ENCODE measurements at regions not wholly inside any gene's neighbourhood (a gene's known extent, or its start where the extent isn't known, plus 50 kb on each side); places are given as distances from the start of the nearest gene placed in this dataset.

DNA sequence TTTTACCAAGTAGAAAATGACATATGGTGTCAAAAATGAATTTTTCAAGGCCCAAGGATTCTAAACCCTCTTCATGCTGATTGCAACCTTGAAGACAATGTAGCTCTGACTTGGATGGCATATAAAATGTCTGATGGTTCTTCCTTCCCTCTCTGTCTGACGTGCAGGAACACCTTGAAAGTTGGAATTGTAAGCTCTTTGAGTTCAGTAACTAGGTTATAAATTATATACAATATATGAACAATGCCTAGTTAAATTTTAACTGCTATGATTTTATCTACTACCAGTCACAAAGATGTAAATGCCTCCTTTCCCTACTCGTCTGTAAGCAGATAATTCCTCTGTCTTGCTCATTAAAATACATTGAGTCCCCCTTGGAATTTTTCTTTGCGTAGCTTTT lies 89.5 kb upstream of the TMEM17 start:
- no peak for FAIRE-seq

DNA sequence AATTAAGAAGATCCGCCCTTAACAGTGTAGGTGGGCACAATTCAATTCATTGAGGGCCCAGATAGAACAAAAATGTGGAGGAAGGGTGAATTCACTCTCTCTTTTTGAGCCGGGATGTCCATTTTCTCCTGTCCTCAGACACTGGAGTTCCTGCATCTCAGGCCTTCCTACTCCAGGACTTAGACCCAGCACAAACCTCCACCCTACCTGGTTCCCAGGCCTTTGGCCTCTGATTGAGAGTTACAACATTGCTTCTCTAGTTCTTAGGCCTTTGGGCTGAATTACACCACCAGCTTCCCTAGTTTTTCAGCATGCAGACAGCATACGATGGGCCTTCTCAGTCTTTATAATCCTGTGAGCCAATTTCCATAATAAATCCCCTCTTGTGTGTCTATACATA lies 87.8 kb upstream of the TMEM17 start:
- no peak for FAIRE-seq

DNA sequence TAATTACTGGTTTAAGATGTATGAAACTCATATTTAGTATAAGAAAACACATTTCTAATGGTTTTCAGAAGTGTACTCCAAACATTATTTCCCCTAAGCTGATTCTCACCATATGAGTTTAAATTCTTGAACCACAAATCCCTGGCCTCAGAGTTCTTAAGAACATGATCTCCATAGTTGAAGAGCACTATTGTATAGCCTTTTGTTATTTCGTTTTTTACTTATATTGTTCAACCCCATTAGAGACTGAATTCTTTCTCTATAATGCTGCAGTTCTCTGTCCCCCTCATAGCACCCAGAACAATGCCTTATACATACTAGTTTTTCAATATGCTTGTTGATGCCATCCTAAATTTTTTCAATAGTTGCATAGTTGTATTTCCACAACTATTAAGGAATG lies 85.5 kb upstream of the TMEM17 start:
- FAIRE-seq, result no peak

DNA sequence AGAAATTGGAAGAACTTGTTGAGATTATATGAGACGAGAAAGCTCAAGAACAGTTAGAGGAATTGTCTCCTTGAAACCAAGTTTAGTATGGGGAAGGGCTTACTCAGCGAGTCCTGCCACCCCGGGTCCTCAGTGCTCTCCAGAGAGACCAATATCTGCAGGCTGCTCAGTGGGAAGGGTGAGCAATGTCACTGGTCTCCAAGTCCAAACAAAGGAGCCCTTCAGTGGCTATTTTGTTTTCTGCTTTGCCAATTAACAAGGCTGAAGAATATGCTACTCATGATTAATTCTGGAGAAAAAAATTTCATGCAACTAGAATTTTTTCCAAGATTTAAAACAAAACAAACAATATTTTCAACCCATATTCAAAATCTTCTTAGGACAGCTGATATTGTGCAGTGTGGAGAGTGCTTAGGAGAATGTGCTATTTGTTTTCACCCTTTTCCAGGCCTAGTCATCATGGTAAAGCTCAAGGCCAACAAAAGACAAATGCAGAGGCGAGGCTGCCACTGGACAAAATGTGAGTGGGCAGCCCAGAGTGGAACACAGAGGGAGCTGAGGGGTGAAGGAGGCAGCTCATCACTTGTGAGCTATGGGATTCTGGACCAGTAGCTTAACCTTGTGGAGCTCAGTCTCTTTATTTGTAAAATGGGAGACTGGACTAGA lies 83.8 kb upstream of the TMEM17 start:
- FAIRE-seq, result no peak

DNA sequence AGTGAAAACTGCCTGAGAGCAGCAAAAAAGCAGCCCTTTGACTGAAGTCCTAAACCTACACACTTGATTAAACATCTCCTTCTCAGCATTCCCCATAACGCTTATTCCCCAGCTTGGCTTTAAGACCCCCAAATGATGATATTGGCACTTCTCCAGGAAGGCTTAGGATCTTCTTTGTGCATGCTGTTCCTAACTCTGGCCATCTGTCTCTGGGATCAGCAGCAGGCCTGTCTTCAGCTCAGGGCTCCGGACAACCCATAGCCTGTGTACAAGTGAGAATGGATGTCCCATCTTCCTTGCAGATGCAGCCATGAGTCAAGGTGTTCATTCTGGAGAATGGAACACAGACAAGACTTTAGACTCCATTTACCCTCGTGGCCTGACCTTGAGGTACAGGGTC lies 81.6 kb upstream of the TMEM17 start:
- FAIRE-seq, result no peak

DNA sequence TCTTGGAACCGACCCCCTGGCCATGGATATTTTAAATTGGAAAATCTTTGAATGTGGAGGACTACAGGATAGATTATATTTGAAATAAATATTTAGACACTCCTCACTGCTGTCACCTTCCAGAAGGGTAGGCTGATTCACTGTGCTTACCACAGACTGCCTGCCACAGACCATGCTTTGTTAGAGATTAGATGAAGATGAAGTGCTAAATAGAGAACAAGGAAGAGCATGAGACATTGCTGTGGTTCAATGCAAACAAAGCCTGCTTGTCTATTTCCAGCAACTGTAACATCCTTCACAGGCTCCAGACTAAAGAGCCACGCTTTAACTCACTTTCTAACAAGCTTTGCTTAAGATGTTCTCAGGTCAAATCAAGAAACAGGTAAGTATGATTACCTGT lies 81.0 kb upstream of the TMEM17 start:
- no peak for FAIRE-seq

DNA sequence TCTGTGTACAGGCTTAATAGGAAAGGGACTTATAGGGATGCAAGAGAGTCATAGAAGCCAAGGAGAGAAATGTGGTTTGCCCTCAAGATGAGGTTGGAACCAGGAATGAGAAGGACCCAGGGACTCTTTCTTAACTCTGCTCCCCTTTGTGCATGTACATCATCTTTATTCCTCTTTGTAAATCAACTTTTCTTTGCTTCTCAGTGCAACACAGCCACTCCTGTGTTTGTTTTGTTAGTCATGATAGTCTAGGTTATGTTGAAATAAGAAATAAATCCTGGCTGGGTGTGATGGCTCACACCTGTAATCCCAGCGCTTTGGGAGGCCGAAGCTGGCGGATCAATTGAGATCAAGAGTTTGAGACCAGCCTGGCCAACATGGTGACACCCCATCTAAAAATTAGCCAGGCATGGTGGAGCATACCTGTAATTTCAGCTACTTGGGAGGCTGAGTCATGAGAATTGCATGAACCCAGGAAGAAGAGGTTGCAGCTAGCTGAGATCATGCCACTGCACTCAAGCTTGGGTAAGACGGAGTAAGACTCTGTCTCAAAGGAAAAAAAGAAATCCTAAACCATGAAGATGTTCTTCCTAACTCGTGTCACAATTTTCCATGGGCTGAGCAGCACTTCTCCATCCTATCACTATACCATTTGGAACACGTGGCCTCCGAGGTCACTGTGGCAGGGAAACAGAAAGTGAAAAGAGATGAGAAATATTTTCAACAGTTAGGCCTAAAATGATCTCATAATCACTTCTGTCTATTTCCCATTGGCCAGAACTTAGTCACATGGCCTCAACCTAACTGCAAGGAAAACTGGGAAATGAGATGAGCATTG lies 73.0 kb upstream of the TMEM17 start:
- FAIRE-seq, result no peak

DNA sequence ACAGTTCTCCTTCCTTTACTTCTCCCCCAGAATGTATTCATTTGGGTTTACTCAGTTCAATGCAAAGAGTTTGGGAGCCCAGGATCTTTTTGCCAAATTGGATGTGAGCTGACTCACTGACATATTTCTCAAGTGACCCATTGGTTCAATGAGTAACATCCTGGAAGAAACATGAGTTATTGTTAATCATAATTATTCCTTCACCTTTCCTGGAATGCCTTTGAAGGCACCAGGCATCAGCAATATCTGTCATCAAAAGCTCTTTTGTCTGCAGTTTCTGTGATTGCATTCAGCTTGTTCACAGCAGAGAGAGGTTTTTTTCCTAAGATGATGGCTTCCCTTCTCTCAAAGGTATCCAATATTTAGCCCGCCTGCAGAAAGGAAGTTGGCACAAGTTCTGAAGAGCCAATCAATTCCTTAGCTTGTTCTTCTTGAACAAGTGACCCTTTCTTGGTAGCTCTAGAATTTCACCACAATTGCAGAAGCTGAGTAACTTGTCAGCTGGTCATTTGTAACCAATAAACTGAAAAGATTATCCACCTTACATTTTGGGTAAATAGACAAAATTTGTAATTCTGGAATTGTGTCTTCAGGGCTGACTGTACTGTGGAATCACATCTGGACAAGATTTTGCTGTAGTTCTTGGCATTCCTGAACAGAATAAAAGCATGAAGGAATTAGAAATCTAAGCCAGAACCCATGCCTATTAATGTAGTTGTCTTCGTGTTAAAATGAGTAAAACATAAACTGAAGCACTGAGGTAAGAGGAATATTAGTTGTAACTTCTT lies 72.2 kb upstream of the TMEM17 start:
- no peak for FAIRE-seq

DNA sequence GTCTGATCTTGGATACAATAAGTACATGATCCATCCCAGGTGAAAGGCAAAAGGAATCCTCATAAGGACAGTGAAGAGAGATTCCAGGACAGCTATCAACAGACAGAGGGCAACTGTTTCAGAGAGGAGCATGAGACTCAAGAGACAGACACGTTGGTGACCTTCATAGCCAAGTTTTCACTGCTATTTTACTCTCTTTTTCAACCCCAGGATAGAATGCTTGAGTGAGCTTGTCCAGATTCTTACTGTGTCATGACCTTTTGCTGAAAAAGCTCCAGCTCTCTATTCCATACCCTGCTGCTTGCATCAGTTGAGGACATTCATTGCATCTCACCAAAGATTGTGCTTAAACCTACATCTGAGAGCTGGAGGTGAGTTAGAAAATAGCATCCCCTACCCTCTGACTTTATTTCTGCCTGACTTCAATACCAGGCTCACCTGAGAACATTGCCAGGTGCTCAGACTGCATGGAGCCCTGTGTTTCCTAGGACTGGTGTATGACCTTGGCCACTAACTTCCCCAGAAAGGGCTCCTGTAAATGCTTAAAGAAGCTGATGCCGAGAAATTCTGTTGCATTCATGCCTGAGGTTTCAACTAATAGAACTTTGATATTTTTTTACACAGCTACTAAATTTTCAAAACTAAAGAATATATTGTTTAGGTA lies 70.4 kb upstream of the TMEM17 start:
- no peak for FAIRE-seq

DNA sequence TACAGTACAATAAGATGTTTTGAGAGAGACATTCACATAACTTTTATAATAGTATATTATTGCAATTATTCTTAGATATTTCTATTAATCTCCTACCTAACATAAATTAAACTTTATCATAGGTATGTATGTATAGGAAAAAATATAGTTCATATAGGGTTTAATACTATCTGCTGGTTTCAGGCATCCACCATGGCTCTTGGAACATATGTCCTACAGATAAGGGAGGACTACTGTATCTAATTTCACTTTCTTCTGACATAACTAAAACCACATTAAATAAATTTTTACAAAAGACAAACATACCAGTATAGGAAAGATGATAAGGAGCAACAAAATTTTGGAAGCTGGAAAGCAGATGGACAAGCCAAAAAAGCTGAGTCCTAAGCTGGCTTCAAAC lies 67.9 kb upstream of the TMEM17 start:
- no peak for FAIRE-seq

DNA sequence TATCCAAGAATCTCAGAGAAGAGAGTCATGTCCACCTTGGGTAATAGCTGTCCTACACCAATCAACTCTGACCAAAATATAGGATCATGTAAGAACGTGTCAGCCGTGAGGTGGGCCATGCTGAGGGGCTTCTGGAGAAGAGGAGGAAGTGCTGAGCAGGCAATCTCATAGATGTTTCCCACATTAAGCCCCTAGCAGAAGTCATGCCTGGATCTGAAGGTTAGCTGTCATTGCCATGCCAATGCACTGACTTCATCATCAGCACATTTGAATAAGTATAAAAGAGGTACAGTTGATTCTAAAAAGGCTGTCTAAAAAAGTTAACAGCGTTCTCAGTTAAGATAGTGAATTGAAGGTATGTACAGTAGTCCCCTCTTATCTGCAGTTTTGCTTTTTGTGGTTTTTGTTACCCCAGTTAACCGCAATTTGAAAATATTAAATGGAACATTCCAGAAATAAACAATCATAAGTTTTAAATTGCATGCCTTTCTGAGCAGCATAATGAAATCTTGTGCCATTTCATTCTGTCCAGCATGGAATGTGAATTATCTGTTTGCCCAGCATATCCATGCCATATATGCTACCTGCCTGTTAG lies 67.2 kb upstream of the TMEM17 start:
- FAIRE-seq, result no peak

DNA sequence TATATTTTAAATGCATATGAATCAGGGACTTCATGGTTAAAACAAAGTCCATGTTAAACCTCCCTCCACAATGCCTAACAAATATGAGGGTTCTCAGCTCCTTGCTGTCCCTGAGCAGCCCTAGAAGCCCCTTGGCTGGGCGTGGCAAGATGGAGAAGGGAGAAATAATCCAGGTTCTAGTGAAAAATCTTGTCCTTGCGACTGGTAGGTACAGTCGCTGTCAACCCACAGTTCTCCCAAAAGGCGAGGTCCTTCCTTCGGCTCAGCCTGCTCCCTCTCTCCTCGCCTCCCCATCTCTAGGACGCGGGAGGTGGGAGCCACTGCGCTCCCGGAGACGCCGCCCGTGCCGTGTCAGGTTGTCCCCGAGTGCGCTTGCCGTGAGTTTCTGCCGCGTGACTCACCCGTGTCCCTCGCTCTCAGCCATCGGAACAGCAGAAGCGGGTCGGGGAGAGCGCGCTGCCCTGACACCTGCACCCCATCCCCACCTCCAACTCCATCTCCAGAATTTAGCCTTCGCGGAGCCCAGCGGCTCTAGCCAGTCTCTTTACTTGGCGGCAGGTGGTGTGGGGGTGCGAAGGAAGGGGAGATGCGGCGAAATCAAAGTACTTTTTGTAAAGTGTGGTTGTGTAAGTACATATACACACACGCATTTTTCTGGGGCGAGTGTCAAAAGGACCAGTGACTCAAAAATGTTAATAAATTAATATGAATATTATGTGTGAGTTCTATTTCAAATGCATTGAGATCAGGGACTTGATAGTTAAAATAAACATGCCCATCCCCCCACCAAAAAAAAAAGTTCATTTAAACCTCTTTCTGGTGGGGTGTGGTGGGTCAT lies 65.1 kb upstream of the TMEM17 start:
- no peak for FAIRE-seq

DNA sequence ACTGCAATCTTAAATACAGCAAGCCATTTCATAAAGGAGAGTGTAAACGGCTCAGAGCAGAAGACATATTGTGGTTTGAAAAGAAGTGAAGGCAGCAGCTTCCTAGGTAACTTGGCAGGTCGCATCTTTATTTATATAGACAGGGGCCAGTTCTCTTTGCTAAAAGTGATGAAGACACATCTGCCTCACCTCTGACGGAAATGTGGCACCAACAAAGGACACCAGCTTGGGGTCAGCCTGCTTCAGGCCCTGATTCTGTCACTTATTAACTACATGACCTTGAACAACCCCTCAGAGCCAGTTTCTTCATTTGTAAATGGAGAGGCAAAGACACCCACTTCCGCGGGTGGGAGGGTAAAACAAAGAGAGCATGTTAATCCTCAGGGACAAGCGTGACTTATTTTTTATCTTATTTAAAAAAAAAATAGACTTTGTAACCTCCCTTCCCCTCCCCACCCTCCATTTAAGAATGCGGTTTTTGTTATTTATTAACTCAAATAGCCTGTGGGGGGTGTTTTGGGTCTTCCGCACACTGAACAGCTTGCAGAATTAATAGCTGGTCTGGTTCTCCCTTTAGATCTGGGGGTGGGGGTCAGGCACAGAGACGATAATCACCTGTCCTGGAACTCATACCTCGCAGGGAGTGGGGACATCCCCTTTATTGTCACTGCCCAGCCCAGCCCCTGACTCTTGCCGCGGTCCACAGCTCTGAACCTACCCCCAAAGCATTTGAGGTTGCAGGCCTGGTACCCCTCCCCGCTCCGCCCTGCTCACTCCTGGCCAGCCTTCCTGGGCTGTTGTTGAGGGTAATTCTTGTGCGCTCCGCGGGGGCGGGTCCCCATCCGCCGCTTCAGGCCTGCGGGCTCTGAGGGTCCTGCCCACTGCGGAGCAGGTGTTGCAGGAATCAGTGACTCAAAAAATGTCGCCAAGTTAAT lies 64.2 kb upstream of the TMEM17 start:
- no peak for FAIRE-seq

DNA sequence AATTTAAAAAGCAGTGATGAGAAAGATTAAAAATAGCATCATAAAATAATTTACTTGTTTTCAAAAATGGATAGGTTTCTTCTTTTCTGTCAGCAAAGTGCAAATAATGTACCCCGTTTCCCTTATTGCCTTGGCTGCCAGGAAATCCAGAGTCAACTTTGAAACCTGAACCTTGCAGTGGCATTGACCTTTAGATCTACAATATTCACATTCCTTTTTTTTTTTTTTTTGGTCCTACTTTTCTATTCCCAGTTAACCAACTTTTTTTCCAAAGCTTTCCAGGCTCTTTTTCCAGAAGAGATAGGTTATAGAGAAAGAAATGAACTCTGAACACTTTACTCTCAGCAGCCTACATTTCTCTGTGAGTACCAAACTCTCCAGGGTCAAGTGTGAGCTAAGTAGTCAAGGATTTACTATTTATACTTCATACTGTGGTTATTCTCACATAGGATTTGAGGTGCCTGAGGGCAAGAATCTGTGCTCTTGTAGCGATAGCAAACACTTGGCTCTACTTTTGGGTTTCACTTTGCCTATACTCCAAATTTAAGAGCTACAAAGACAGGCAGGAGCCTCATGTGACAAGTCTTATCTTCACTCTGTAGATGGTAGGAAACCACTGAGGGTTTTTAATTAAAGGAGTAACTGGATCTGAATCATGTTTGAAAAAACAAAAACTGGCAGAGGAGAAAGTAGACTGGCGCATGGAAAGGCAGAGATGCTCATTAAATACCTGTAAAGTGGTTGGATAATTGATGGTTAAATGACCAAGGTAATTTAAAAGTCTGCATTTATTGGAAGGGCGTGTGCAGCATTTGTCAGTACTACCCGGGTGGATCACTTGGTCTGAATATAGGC lies 63.2 kb upstream of the TMEM17 start:
- no peak for FAIRE-seq

DNA sequence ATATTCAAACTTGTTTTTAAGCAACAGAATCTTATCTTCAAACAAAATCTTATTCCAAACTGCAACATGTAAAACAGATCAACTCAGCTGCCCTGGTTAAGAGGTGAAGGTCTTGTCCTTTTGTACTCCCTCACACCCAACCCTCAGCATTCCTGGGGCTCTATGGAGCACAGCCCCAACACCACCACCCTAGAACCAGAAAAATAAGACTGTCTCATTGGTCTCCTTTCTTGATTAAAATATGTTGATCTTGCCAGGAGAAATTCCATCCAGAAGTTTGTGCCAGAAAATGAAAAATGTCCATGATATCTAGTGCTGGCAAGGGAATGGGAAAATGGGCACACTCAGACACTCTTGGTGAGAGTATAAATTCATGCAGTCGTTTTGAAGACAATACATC lies 62.1 kb upstream of the TMEM17 start:
- FAIRE-seq, result no peak

DNA sequence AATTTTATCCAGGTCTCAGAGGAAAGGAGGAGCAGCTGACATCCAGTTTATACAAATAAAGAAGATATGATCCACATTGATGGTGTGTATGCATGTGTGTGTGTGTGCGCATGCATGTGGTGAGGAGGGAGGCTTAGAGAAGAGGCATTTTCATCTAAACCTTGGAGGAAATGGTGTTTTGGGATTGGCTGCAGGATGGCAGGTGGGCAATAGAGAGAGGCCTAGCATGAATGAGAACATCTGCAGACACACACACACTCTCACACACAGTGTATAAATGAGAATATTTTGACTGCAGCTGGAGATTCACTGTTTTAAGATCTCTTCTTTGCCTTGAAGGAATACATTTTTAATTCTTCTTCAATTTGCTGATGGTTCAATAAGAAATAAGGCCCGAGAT lies 61.7 kb upstream of the TMEM17 start:
- no peak for FAIRE-seq

DNA sequence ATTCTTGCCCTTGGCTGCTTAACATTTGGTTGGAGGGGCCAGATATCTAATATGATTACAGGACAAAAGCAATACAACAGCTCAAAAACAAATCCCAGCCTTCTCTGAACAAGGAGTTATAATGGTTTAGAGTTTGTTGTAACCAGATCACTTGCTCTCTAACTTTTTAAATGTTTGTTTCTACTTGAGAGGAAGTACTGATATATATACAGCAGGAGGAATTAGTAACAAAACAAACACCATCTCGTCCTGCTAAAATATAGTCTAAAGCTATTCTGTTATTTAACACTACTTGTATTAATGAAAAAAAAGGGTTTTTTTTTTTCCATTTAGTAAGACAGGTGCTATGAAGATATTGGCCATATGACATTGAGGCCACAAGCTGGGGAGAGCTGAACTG lies 60.9 kb upstream of the TMEM17 start:
- FAIRE-seq, result no peak

DNA sequence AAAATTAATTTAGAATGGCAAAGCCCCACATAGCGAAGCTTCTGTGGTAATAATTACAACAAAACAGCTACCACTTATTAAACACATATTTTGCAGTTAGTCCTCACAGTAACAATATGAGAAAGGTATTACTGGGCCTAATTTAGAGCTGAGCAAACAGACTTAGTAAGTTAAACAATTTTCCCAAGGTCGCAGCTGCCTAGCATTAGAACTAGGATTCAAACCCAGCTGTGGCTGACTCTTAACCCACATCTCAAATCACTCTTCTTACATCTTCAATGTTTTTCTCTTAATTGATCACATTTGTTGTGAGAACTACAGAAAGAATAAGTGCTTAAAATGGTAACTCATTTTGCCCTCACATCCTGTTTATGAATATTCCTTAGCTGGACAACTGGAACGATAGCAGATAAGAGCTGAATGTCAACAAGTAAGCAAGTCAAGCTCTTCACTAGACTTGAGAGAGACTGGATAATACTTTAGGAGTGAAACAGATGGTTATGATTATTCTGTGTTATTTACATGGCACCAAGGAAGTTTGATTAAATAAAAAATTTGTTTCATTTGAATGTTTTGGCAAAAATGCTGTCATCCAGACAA lies 59.4 kb upstream of the TMEM17 start:
- no peak for FAIRE-seq

Data from colon (tissue), 2 donors.